H1 (cell line): ENCODE measurements at regions not wholly inside any gene's neighbourhood (a gene's known extent, or its start where the extent isn't known, plus 50 kb on each side); places are given as distances from the start of the nearest gene placed in this dataset.

ENCODE experiments used
- CTCF ChIA-PET: fragments of 300-600 bp; sonication (Branson Sonifier 250); formaldehyde crosslinking; loops from one replicate; lab custom pipeline; 2021; ENCODE audit not compliant: partially characterized antibody; lab: Charles Lee
- POLR2A ChIA-PET: fragments of 300-600 bp; sonication (Branson Sonifier 250); formaldehyde crosslinking; loops from one replicate; lab custom pipeline; 2021; ENCODE audit warnings: inconsistent platforms; ENCODE audit not compliant: partially characterized antibody; lab: Charles Lee
- DNase-seq, 2 experiments: peaks; one replicate each; pipeline versions ENCODE4 v3.0.0 to v3.0.0-alpha.2; 2010 to 2022; ENCODE audit warnings: low spot score in 2 of 2, low read depth in 1 of 2, mixed read lengths in 1 of 2
- FAIRE-seq: peaks from 2 replicates; lab custom pipeline; 2011; peaks lifted over from hg19 to GRCh38; lab: Jason Lieb, UNC
- H2AFZ ChIP-seq: 2 replicates; pipeline ENCODE4 v1.8.1; 2012; ENCODE audit warnings: low read length, inconsistent platforms
- H2AK5ac ChIP-seq: 2 replicates; pipeline ENCODE4 v1.6.1; 2013; ENCODE audit warnings: low read depth, low read length
- H2BK120ac ChIP-seq: replicated peaks from 2 replicates; pipeline ENCODE3; 2013; ENCODE audit warnings: low read depth, low read length, inconsistent platforms
- H2BK12ac ChIP-seq: 2 replicates; pipeline ENCODE4 v1.6.1; 2013; ENCODE audit warnings: low read depth, low read length
- H2BK15ac ChIP-seq: 2 replicates; pipeline ENCODE4 v1.6.1; 2013; ENCODE audit warnings: low read length
- H2BK20ac ChIP-seq: 2 replicates; pipeline ENCODE4 v1.6.1; 2013; ENCODE audit warnings: low read length
- H2BK5ac ChIP-seq: 2 replicates; pipeline ENCODE4 v1.6.1; 2013; ENCODE audit warnings: low read depth, low read length
- H3K14ac ChIP-seq: 2 replicates; pipeline ENCODE4 v1.6.1; 2013; ENCODE audit warnings: inconsistent platforms; ENCODE audit not compliant: insufficient read length
- H3K18ac ChIP-seq: 2 replicates; pipeline ENCODE4 v1.6.1; 2013; ENCODE audit warnings: low read length; ENCODE audit errors: extremely low read depth
- H3K23ac ChIP-seq: 2 replicates; pipeline ENCODE4 v1.6.1; 2013; ENCODE audit warnings: inconsistent platforms; ENCODE audit not compliant: insufficient read length
- H3K23me2 ChIP-seq: 2 replicates; pipeline ENCODE4 v1.6.1; 2013; ENCODE audit warnings: low read depth, low read length
- H3K27ac ChIP-seq: 2 replicates; pipeline ENCODE4 v1.6.1; 2011; ENCODE audit warnings: low read depth, low read length, inconsistent platforms
- H3K27me3 ChIP-seq, 4 experiments: replicated peaks in 1 of 4; 1 replicate in 1 of 4; 2 replicates in 3 of 4; pipeline versions ENCODE4 v1.6.1 to v1.8.1; 2011 to 2013; ENCODE audit warnings: low read length in 3 of 4, mild to moderate bottlenecking in 3 of 4, inconsistent platforms in 2 of 4, mixed read lengths in 2 of 4, moderate library complexity in 1 of 4; ENCODE audit not compliant: control insufficient read depth in 3 of 4, insufficient read depth in 3 of 4; ENCODE audit errors: extremely low read depth in 1 of 4
- H3K36me3 ChIP-seq, 4 experiments: 2 replicates each; pipeline versions ENCODE4 v1.6.1 to v1.8.1; 2011 to 2013; ENCODE audit warnings: mild to moderate bottlenecking in 4 of 4, low read length in 3 of 4, moderate library complexity in 2 of 4, control low read depth in 1 of 4, inconsistent platforms in 1 of 4; ENCODE audit not compliant: insufficient read depth in 4 of 4, control insufficient read depth in 2 of 4
- H3K4ac ChIP-seq: replicated peaks from 2 replicates; pipeline ENCODE3; 2013; ENCODE audit warnings: low read length, low read depth, mixed read lengths, inconsistent platforms; ENCODE audit not compliant: insufficient read length
- H3K4me1 ChIP-seq, 4 experiments: replicated peaks in 1 of 4; 1 replicate in 1 of 4; 2 replicates in 3 of 4; pipeline versions ENCODE4 v1.6.1 to v1.8.1; 2011 to 2013; ENCODE audit warnings: low read length in 3 of 4, inconsistent platforms in 2 of 4, mixed read lengths in 1 of 4; ENCODE audit not compliant: insufficient read depth in 4 of 4, control insufficient read depth in 3 of 4
- H3K4me2 ChIP-seq, 2 experiments: 2 replicates each; pipeline versions ENCODE4 v1.6.1 to v1.8.1; 2011 to 2013; ENCODE audit warnings: low read depth in 2 of 2, low read length in 2 of 2, control low read depth in 1 of 2, inconsistent platforms in 1 of 2, mild to moderate bottlenecking in 1 of 2; ENCODE audit not compliant: insufficient read depth in 1 of 2
- H3K4me3 ChIP-seq, 4 experiments: fragments of 200-600, 300-600 bp in 1 of 4; sonication (generic), shearing (Covaris generic), sonication (Bioruptor Twin) in 1 of 4; 2 replicates each; pipeline versions ENCODE4 v1.5.1 to v1.8.1; 2011 to 2016; ENCODE audit warnings: low read length in 4 of 4, low read depth in 3 of 4, control low read depth in 2 of 4, inconsistent platforms in 2 of 4, mild to moderate bottlenecking in 2 of 4, mixed read lengths in 1 of 4, moderate library complexity in 1 of 4; ENCODE audit not compliant: insufficient read depth in 2 of 4; ENCODE audit errors: extremely low read depth in 1 of 4
- H3K56ac ChIP-seq: replicated peaks from 2 replicates; pipeline ENCODE3; 2013; ENCODE audit warnings: low read depth, mild to moderate bottlenecking, mixed read lengths, low read length, inconsistent platforms; ENCODE audit not compliant: insufficient read length
- H3K79me1 ChIP-seq: 2 replicates; pipeline ENCODE4 v1.6.1; 2013; ENCODE audit warnings: low read depth, low read length, control low read depth
- H3K79me2 ChIP-seq, 2 experiments: 2 replicates each; pipeline versions ENCODE4 v1.6.1 to v1.8.1; 2012 to 2013; ENCODE audit warnings: low read length in 2 of 2, mild to moderate bottlenecking in 2 of 2, inconsistent platforms in 1 of 2; ENCODE audit not compliant: insufficient read depth in 2 of 2, control insufficient read depth in 1 of 2
- H3K9ac ChIP-seq, 4 experiments: replicated peaks in 1 of 4; 1 replicate in 1 of 4; 2 replicates in 3 of 4; pipeline versions ENCODE4 v1.6.1 to v1.8.1; 2011 to 2013; ENCODE audit warnings: low read depth in 3 of 4, low read length in 3 of 4, control low read depth in 2 of 4, mild to moderate bottlenecking in 2 of 4, moderate library complexity in 2 of 4, inconsistent platforms in 1 of 4; ENCODE audit errors: extremely low read depth in 1 of 4
- H3K9me3 ChIP-seq, 2 experiments: 2 replicates each; pipeline versions ENCODE4 v1.6.1 to v1.8.1; 2012 to 2013; ENCODE audit warnings: mild to moderate bottlenecking in 2 of 2, moderate library complexity in 2 of 2, control low read depth in 1 of 2, inconsistent platforms in 1 of 2, low read depth in 1 of 2, low read length in 1 of 2, mixed read lengths in 1 of 2; ENCODE audit not compliant: insufficient read depth in 2 of 2
- H4K20me1 ChIP-seq, 2 experiments: replicated peaks in 1 of 2; 2 replicates each; pipeline versions ENCODE3 to v1.8.1; 2011 to 2013; ENCODE audit warnings: inconsistent platforms in 2 of 2, low read length in 2 of 2, mild to moderate bottlenecking in 1 of 2; ENCODE audit not compliant: insufficient read depth in 2 of 2, control insufficient read depth in 1 of 2
- H4K5ac ChIP-seq: 2 replicates; pipeline ENCODE4 v1.6.1; 2013; ENCODE audit warnings: low read length, low read depth, mixed read lengths, inconsistent platforms; ENCODE audit not compliant: insufficient read length
- H4K8ac ChIP-seq: 2 replicates; pipeline ENCODE4 v1.8.0; 2013; ENCODE audit warnings: mild to moderate bottlenecking, moderate library complexity, low read length, inconsistent platforms; ENCODE audit not compliant: insufficient read depth; ENCODE audit errors: extremely low read depth
- H4K91ac ChIP-seq: replicated peaks from 2 replicates; pipeline ENCODE3; 2013; ENCODE audit warnings: low read length, mixed read lengths, inconsistent platforms; ENCODE audit not compliant: insufficient read length
- CHD1 ChIP-seq: IDR thresholded peaks from 2 replicates; pipeline ENCODE4 v1.6.1; 2012; ENCODE audit warnings: low read depth, low read length, improper control_type of control experiment
- JUND ChIP-seq: IDR thresholded peaks from 2 replicates; pipeline ENCODE4 v1.6.1; 2011; ENCODE audit warnings: mild to moderate bottlenecking, improper control_type of control experiment, low read length
- MAFK ChIP-seq: IDR thresholded peaks from 2 replicates; pipeline ENCODE4 v1.6.1; 2012; ENCODE audit warnings: low read depth, mild to moderate bottlenecking, improper control_type of control experiment, low read length
- SP4 ChIP-seq: IDR thresholded peaks from 2 replicates; pipeline ENCODE4 v1.6.1; 2012; ENCODE audit warnings: low read length, inconsistent platforms
- WGBS, 2 experiments: shearing (Covaris generic) in 1 of 2; methylation state at CpG; one replicate each; pipeline versions ENCODE4 v1.1.6 to v1.1.7; 2013 to 2015; ENCODE audit warnings: low lambda C conversion rate in 2 of 2, mixed read lengths in 2 of 2, inconsistent platforms in 1 of 2, low coverage in 1 of 2, missing lambda C conversion rate in 1 of 2; ENCODE audit not compliant: insufficient replicate concordance in 2 of 2, insufficient coverage in 1 of 2, insufficient read length in 1 of 2; ENCODE audit errors: extremely low coverage in 1 of 2, missing lambda C conversion rate in 1 of 2; 5-methylcytosine and 5-hydroxymethylcytosine counted together

DNA sequence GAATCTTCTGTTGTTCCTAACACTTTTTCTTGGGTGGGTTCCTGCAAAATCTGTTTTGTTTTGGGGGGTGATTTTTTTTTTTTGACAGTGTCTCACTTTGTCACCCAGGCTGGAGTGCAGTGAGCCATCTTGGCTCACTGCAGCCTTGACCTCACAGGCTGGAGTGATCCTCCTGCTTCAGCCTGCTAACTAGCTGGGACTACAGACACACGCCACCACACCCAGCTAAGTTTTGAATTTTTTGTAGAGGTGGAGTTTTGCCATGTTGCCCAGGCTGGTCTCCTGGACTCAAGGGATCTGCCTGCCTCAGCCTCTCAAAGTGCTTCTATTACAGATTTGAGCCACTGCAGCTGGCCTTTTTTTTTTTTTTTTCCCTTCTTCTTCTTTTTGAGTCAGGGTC is 60.5 kb upstream of the SNAP91 start:
- Histone ChIP-seq H3K79me2 (no peaks in the 10 kb centered on the region), H2AFZ (no peak overlapping the region), H4K8ac (no peak overlapping the region), H2BK120ac (no peak overlapping the region), H3K14ac (no peak overlapping the region), H2AK5ac (no peak overlapping the region), H3K4me1 (no peaks in the 10 kb centered on the region), H3K27ac (no peak overlapping the region), H4K91ac (no peak overlapping the region), H3K9me3 (no peaks in the 10 kb centered on the region), H2BK20ac (no peak overlapping the region), H4K20me1 (no peaks in the 10 kb centered on the region), H3K56ac (no peak overlapping the region), H2BK5ac (no peak overlapping the region), H3K79me1 (no peaks in the 10 kb centered on the region), H3K9ac (no peak overlapping the region), H3K23ac (no peak overlapping the region), H3K4me2 (no peak overlapping the region), H2BK12ac (no peak overlapping the region), H2BK15ac (no peak overlapping the region), H3K4ac (no peak overlapping the region), H3K27me3 (no peaks in the 10 kb centered on the region), H3K4me3 (no peak overlapping the region), H3K23me2 (no peaks in the 10 kb centered on the region), H3K36me3 (no peaks in the 10 kb centered on the region), H4K5ac (no peak overlapping the region), H3K18ac (no peak overlapping the region)
- 86% methylated on average over 1 of the region's 1 CpG; no CpG with 5 or more reads in 1 of the 2 experiments for WGBS, 2 experiments
- ChIA-PET POLR2A (no interaction called here), CTCF (interaction anchor here (0.8 kb wide), 1 partner anchor 44 kb away, joined by 3 read pairs; no protein-coding TSS in a partner anchor)
- TF ChIP-seq MAFK (no peak), CHD1 (no peak), SP4 (no peak), JUND (no peak)
- no peak for DNase-seq
- FAIRE-seq: no peak
